NCI-H2081 (cell line): ENCODE measurements at regions not wholly inside any gene's neighbourhood (a gene's known extent, or its start where the extent isn't known, plus 50 kb on each side); places are given as distances from the start of the nearest gene placed in this dataset.

Experiments used
- DNase-seq, 2 experiments: peaks; one replicate each; lab custom pipeline; 2025; lab: John Stamatoyannopoulos, UW

DNA sequence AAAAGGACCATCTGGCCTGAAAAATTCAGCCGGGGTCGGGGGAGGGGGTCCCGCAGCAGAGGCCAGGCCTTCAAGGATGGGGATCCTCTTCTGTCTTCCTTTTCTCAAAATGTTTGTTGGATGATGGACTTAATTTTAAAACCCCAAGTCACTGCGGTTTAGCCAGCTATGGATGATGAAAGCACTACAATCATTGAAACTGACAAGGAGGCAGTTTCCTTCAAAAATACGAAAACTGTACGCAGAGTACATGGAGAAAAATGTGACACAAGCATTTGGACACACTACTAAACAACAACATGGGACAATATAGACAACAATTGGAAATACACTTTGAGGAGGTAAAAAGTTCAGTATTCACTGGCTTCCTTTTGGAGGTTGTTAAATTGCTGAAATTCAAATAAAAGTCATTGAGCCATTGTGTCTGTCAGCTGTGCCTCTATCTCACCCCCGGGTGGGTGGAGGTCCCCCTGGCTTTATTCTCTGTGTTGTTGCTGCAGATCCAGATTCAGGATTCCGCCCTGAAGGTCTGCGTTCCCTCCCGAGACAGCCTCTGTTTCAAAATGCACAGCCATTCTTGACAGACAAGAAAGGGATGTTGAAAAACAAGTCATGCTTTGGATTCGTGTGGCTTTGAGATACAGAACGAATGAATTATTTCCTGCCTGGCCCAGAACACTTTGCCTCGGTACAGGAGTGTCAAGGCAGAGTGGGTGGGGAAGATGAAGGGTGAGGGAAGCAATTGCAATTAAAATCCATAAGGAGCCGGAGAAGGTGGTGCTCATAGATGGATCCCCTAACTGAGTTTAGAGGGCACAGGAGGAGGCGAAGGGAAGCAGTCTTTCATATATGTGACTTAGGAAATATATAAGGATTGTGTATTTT is 118.2 kb downstream of the TTLL2 start:
- no peak for DNase-seq

DNA sequence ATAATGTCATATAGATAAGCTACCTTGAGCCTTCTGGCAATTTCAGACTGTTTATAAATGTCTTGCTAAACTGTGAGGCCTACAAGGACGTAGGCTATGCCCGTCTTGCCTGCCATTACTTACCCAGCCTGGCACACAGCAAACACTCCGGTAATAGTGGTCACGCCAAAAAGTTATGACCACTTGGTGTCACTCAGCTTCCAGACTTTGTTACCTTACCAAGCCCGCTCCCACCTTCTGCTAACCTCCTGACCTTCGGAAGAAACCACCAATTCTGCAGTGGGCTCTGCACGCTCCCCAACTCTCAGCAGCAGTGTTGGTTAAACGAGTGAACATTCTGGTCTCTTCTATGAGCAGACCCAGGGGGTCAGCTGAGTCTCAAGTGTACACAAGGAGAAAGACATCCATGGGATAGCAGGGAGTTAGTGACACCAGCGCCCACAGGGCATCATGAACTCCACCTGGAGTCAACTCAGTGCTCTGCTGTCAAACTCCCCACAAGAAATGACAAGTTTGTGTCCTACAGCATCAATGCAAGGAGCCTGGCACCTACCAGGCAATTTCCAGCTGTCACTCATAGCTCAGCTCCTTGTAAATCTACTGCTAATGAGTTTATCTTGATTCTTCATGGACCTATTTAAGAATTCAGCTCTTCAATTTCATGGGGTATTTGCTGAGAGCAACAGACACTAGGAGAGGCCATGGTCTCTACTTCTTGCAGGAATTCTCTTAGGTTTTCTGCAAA is 119.9 kb downstream of the TTLL2 start:
- DNase-seq: no peak

DNA sequence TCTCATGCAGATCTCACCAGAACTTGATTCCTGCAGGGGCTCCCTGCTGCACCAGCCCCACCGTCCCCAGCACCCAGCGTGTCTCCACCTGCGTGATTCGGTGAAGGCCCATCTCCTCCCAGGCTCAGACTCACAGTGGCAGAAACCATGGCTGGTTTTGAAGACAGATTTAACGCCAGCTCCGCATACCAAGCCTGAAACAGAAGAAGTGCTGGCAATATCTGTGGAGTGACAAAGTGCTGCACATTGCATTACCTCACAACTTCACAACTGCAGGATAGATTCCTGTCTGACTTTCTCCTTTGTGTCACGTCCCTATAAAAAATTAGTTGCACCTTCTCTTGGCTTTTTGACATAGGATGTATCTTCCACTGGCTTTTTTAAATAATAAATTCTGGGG is 120.7 kb downstream of the TTLL2 start:
- DNase-seq: no peak

DNA sequence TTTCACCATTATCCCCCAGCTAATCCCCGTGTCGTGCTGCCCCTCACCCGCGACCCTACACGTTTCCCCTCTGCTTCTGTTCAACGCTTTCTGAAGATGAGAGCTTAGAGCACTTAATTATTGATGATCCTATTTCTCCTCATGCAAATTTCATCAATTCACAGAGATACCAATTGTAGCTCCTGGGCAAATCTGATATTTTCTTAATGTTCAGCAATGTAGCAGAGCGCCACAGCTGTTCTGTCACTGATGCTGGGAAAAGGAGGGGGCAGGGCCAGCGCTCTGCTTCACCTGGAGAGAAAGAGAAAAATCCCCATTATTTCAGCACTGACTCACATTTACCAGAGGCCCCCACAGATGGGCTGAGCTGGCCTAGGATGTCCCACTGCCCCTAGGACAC is 121.2 kb downstream of the TTLL2 start:
- DNase-seq: no peak

DNA sequence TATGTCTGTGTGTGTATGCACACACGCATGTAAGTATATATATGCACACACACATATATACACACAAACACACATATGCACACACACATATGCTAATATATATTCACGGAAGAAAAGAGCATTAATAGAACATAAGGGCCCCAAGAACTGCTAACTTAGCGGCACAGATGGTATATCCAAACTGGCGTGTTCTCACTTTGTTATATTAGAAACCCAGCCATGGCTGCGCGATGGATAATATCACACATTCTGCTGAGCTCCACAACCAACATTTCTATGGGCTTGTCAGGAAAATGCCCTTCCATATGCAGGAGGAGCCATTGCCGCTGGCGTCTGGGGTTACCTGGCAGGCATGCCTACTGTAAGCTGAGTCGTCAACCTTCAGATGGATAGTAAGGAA is 122.1 kb downstream of the TTLL2 start:
- DNase-seq: no peak

DNA sequence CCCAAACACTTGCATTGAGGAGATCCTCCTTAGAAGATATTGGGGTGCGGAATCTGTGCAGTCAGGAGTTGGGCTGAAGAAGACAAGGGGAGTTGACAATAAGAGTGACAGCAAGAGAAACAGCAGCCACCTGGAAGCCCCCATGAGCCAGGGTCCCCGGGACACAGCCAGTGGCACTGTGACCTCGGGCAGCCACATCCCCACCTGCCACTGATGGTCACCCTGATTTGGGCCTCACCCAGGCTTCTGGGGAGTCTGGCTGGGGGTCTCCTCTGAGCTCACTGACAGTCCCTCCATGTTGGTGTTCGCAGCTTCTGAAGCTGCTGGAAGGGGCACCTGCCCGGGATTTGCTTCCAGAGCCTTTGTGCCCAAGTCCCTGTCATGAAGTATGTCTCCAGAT is 123.5 kb downstream of the TTLL2 start:
- no peak for DNase-seq

DNA sequence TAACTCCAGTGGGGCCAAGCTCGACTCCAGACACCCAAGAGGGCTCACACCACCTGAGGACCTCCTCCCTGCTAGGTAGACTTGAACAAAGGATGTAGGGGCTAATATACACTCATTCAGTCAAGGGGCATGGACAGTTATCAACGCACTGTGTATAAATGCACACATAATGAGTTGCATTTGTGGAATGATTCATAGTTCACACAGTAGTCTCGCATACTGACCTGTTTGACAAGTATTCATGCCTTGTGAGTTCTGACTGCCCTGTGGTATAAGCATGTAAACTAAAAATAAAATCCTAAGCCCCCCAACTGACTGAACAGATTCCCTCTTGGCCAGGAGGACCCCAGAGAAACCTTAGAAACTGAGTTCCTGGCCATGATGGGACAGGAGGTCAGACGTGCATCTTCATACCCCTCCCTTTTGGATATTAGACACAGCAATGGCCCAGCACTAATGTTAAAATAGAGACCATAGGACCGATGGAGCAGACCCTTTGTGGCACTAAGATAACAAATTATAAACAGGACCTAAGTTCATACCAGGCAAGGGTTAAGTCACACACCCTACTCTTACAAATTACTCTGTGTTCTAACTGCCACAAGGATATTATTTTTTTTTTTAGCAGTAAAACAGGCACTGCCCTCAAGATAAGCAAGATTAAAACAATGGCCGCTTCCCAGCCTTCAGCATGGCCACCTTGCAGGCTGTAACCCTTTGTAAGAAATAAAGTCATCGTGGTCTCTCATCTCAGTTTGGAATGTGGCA is 124.4 kb downstream of the TTLL2 start:
- no peak for DNase-seq

DNA sequence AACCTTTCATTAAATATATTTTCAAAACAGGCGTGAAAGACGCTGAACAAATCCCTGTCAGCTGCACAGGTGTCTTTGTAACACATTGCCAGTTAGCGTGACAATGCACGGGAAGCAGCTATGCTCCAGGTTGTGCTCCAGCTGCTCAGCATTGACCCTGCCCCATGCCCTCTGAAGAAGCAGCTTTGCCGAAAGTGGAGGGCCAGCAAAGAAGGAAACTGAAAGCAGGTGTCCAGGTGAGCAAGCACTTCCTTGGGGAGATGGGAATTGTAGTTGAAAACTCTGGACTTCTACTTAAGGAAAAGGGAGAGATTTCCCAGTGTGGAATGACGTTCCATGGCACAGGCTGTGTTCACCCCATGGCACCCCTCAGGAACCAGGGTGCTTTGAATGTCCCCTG is 125.7 kb downstream of the TTLL2 start:
- DNase-seq: no peak

DNA sequence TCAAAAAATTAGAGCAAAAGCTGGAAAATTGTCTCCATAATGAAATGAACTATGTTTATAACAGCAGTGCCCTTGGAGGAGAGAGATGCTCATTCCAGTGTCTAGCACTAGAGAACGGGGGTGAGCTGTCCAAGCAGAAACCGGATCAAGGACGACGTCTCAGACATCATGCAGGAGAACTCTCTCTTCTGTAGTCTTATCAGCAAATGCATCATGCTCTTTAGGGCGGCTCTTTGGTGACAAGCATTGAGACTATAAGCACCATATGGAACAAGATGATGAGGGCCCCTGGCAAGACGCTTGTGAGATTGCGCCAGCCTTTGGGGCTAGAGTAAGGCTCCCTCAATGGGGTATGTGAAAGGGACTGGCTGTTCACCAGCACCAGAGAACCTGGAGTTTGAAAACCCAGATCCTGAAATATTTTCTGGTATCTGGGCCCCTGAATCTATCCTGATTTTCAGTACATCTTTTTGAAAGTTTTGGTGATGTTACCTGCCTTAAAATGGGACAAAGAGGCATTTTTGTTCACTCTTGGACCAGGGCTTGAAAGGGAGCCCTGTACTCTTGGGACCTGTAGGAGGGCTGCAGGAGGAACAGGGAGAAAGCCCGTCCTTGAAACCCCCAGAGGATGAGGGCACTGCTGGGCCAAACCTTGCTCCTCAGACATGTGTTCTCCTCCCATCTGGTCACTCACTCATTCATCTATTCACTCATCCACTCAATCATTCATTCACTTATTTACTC is 127.6 kb downstream of the TTLL2 start:
- no peak for DNase-seq

DNA sequence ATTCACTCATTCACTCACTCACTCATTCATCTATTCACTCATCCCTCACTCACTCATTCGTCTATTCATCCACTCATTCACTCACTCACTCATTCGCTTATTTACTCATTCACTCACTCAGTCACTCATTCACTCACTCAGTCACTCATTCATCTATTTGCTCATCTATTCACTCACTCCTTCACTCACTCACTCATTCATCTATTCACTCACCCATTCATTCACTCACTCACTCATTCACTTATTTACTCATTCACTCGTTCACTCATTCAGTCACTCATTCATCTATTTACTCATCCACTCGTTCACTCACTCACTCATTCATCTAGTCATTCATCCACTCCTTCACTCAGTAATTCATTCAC is 128.2 kb downstream of the TTLL2 start:
- no peak for DNase-seq

DNA sequence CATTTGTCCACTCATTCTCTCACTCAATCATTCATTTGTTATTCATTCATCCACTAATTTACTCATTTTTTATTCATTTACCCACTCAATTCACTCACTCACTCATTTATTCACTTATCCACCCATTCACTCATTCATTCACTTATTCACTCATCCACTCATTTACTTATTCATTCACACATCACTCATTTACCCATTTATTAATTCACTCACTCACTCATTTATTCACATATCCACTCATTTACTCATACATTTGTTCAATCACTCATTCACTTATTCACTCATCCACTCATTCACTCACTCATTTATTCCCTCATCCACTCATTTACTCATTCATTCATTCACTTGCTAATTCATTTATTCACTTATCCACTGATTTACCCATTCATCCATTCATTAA is 129.1 kb downstream of the TTLL2 start:
- no peak for DNase-seq

DNA sequence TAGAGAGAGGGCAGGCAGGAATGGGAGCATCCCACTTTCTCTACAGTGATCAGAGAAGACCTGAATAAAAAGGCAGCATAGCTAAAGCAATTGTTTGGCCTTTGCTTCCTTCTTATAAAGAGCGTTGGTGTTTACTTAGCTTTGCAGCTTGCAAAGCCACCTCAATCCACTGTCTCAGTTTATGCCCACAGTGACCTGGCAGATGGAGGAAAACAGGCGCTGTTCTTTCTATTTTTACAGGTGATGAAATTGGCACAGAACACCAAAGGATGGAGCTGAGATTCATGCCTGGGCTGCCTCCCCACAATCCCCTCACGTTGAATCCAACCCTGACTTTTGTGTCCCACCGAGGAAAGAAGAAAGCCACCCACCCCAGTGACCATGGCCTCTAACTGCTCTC is 130.5 kb downstream of the TTLL2 start:
- DNase-seq: no peak

DNA sequence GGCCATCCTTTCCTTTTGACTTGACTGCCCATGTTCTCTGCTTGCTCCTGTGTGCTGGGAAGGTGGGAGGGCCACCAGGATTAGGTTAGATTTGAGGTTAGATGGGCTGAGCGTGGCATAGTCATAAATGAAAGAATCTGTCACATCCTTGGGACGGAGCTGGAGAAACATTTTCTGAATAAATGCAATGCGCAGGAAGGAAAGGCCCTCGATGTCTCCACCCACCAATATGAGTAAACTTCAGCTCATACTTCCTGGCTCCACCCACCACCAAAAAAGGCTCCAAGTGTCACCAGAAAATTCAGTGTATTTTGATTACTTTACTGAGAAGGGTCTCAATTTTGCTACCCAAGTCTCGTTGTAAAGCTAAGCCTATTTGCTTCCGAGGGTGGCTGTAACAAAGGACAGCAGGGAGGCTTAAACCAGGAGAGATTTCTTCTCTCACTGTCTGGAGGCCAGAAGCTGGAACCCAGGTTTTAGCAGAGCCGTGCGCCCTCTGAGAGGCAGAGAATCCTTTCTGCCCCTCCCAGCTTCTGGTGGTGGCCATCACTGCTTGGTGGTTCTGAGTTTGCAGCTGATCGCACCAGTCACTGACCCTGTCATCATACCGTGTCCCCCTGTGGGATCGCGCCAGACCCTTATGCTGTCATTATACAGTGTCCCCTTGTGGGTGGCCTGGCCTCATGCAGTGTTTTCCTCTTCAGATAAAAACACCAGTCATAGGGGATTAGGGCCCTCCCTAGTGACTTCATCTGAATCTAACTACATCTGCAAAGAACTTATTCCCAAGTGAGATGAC is 137.8 kb downstream of the TTLL2 start:
- DNase-seq: no peak

DNA sequence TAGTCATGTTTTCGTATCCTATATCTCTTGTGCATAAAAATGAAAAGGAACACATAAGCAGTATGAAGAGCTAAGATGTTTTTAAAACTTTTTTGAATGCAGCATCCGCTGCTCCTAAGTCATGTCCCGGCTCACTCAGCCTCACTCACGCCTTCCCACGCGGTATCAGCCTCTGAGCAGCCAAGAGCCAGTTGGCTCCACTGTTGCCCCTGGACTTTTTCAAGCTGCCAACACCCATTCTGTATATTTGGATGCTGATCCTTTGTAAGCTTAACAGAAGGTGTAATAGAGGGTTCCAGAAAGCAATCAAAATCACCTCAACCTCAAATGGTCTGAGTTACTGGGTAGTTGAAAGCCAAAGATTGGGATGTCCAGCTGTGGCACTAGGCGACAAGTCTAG is 139.3 kb downstream of the TTLL2 start:
- no peak for DNase-seq

DNA sequence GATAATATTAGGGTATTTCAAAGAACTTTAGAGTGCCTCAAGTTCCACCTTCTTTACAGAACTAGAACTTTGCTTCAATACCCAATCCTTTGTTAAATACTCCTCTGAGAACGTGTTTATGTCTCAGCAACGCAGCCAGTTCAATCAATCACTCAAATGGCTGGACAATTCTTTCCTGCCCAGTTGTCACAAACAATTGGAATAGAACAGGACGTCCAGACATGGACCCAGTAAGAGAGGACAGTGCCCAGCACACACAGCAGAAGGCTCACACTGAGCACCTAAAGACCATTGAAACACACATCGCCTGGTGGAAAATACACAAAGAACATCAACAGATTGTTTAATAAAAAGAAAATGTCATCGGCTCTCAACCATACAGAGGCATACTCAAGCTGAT is 140.6 kb downstream of the TTLL2 start:
- DNase-seq: no peak

DNA sequence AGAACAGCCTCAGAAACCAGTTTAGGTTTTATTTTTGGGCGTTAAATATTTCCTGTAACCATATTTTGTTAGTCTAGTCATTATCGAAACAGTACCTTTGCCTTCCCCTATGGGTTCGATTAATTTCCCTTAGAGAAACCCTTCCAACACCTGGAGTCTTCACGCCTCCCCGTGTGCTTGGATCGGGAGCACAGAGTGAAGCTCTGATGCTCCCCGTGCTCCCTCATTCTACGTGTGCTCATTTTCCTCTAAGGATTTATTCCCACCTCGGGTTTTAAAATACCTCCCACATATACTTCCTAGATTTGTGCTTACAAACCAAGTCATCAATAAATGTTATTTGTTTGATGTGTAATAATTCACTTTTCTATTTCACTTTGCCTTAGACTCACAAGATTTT is 142.4 kb downstream of the TTLL2 start:
- DNase-seq: no peak

DNA sequence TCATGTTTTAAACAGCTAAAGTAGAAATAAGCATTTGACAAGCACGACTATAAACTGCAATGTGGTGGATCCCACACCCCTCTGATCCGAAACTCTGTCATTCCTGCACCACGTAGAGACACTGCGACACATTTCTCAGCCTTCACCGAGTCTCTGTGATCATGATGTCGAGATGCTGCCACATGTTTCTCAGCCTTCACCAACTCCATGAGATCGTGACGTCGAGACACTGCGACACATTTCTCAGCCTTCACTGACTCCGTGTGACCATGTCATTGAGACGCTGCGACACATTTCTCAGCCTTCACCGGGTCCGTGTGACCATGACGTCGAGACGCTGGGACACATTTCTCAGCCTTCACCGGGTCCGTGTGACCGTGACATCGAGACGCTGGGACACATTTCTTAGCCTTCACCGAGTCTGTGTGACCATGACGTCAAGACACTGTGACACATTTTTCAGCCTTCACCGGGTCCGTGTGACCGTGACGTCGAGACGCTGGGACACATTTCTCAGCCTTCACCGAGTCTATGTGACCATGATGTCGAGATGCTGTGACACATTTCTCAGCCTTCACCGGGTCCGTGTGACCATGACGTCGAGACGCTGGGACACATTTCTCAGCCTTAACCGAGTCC is 143.0 kb downstream of the TTLL2 start:
- DNase-seq: no peak

DNA sequence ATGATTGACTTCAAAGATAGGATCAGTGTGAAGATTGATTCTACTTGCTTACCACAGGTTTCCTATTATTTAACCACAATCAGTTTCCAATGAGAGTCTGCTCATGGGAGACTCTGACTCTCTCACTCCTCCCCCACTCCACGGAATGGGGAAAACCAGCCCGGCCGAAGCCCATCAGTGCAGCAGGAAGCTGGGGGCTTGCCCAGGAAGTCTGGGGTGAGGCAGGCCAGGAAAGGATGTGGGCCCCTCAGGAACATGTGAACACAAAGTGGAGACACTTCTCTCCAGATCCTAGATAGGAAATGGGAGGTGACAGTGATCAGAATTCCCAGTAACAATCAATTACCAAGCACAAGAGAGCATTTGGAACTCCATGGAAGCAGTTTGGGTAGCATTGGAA is 144.2 kb downstream of the TTLL2 start:
- no peak for DNase-seq

DNA sequence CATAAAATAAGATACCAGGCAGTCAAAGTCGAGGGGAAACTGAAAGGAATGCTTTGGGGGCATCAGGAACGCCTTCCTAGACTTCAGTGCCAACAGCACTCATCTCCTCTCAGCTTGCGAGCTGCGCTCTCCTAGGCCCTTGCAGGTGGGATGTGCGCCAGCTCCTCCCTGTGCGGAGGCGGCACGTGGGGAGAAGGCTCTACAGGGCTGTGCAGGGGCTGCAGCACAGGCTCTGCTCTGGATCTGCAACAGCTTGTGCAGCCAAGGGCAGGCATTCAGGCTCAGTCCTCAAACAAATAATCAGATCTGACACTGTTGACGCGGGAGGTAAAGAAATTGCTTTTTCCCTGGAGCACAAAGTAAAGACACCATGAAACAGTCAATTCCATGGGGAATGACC is 144.8 kb downstream of the TTLL2 start:
- DNase-seq: no peak

DNA sequence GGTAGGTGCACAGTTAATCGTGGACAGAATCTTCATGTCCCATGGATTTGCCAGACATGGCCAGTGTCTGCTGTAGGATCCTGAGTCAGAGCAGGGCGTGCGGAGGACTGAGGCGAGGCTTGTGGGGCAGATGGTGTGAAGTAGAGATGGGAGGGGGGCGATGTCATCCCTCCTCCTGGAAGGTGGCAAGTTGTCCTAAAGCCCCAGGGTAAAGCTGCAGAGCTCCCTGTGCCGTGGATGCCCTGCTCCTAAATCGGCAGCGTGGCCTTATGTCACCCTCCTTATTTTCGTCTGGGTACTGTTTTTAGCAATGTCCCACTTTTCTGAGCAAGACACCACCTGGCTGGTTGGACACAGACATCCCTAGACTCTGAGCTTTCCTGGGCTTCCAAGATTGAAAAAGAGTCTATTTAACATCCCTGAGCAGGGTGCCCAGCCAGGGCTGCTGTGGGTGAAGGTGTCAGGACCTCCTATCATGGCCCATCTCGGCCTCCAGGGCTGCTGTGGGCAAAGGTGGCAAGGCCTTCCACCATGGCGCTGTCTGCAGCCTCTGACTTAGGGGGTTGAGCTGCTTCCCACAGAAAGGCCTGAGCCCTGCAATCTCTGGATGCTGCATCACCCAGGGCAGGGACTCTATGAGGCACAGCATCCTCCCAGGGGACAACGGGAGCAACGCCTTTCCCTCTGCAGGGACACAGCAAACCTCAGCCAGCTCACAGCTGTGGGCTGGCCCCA is 145.4 kb downstream of the TTLL2 start:
- no peak for DNase-seq
